H1 (cell line): ENCODE measurements at regions not wholly inside any gene's neighbourhood (a gene's known extent, or its start where the extent isn't known, plus 50 kb on each side); places are given as distances from the start of the nearest gene placed in this dataset.

Experiments used
- CTCF ChIA-PET: fragments of 300-600 bp; sonication (Branson Sonifier 250); formaldehyde crosslinking; loops from one replicate; lab custom pipeline; 2021; ENCODE audit not compliant: partially characterized antibody; lab: Charles Lee
- POLR2A ChIA-PET: fragments of 300-600 bp; sonication (Branson Sonifier 250); formaldehyde crosslinking; loops from one replicate; lab custom pipeline; 2021; ENCODE audit warnings: inconsistent platforms; ENCODE audit not compliant: partially characterized antibody; lab: Charles Lee
- DNase-seq, 2 experiments: peaks; one replicate each; pipeline versions ENCODE4 v3.0.0 to v3.0.0-alpha.2; 2010 to 2022; ENCODE audit warnings: low spot score in 2 of 2, low read depth in 1 of 2, mixed read lengths in 1 of 2
- FAIRE-seq: peaks from 2 replicates; lab custom pipeline; 2011; peaks lifted over from hg19 to GRCh38; lab: Jason Lieb, UNC
- H2AFZ ChIP-seq: 2 replicates; pipeline ENCODE4 v1.8.1; 2012; ENCODE audit warnings: low read length, inconsistent platforms
- H2AK5ac ChIP-seq: 2 replicates; pipeline ENCODE4 v1.6.1; 2013; ENCODE audit warnings: low read depth, low read length
- H2BK120ac ChIP-seq: replicated peaks from 2 replicates; pipeline ENCODE3; 2013; ENCODE audit warnings: low read depth, low read length, inconsistent platforms
- H2BK12ac ChIP-seq: 2 replicates; pipeline ENCODE4 v1.6.1; 2013; ENCODE audit warnings: low read depth, low read length
- H2BK15ac ChIP-seq: 2 replicates; pipeline ENCODE4 v1.6.1; 2013; ENCODE audit warnings: low read length
- H2BK20ac ChIP-seq: 2 replicates; pipeline ENCODE4 v1.6.1; 2013; ENCODE audit warnings: low read length
- H2BK5ac ChIP-seq: 2 replicates; pipeline ENCODE4 v1.6.1; 2013; ENCODE audit warnings: low read depth, low read length
- H3K14ac ChIP-seq: 2 replicates; pipeline ENCODE4 v1.6.1; 2013; ENCODE audit warnings: inconsistent platforms; ENCODE audit not compliant: insufficient read length
- H3K18ac ChIP-seq: 2 replicates; pipeline ENCODE4 v1.6.1; 2013; ENCODE audit warnings: low read length; ENCODE audit errors: extremely low read depth
- H3K23ac ChIP-seq: 2 replicates; pipeline ENCODE4 v1.6.1; 2013; ENCODE audit warnings: inconsistent platforms; ENCODE audit not compliant: insufficient read length
- H3K23me2 ChIP-seq: 2 replicates; pipeline ENCODE4 v1.6.1; 2013; ENCODE audit warnings: low read depth, low read length
- H3K27ac ChIP-seq: 2 replicates; pipeline ENCODE4 v1.6.1; 2011; ENCODE audit warnings: low read depth, low read length, inconsistent platforms
- H3K27me3 ChIP-seq, 4 experiments: replicated peaks in 1 of 4; 1 replicate in 1 of 4; 2 replicates in 3 of 4; pipeline versions ENCODE4 v1.6.1 to v1.8.1; 2011 to 2013; ENCODE audit warnings: low read length in 3 of 4, mild to moderate bottlenecking in 3 of 4, inconsistent platforms in 2 of 4, mixed read lengths in 2 of 4, moderate library complexity in 1 of 4; ENCODE audit not compliant: control insufficient read depth in 3 of 4, insufficient read depth in 3 of 4; ENCODE audit errors: extremely low read depth in 1 of 4
- H3K36me3 ChIP-seq, 4 experiments: 2 replicates each; pipeline versions ENCODE4 v1.6.1 to v1.8.1; 2011 to 2013; ENCODE audit warnings: mild to moderate bottlenecking in 4 of 4, low read length in 3 of 4, moderate library complexity in 2 of 4, control low read depth in 1 of 4, inconsistent platforms in 1 of 4; ENCODE audit not compliant: insufficient read depth in 4 of 4, control insufficient read depth in 2 of 4
- H3K4ac ChIP-seq: replicated peaks from 2 replicates; pipeline ENCODE3; 2013; ENCODE audit warnings: low read length, low read depth, mixed read lengths, inconsistent platforms; ENCODE audit not compliant: insufficient read length
- H3K4me1 ChIP-seq, 4 experiments: replicated peaks in 1 of 4; 1 replicate in 1 of 4; 2 replicates in 3 of 4; pipeline versions ENCODE4 v1.6.1 to v1.8.1; 2011 to 2013; ENCODE audit warnings: low read length in 3 of 4, inconsistent platforms in 2 of 4, mixed read lengths in 1 of 4; ENCODE audit not compliant: insufficient read depth in 4 of 4, control insufficient read depth in 3 of 4
- H3K4me2 ChIP-seq, 2 experiments: 2 replicates each; pipeline versions ENCODE4 v1.6.1 to v1.8.1; 2011 to 2013; ENCODE audit warnings: low read depth in 2 of 2, low read length in 2 of 2, control low read depth in 1 of 2, inconsistent platforms in 1 of 2, mild to moderate bottlenecking in 1 of 2; ENCODE audit not compliant: insufficient read depth in 1 of 2
- H3K4me3 ChIP-seq, 4 experiments: fragments of 200-600, 300-600 bp in 1 of 4; sonication (generic), shearing (Covaris generic), sonication (Bioruptor Twin) in 1 of 4; 2 replicates each; pipeline versions ENCODE4 v1.5.1 to v1.8.1; 2011 to 2016; ENCODE audit warnings: low read length in 4 of 4, low read depth in 3 of 4, control low read depth in 2 of 4, inconsistent platforms in 2 of 4, mild to moderate bottlenecking in 2 of 4, mixed read lengths in 1 of 4, moderate library complexity in 1 of 4; ENCODE audit not compliant: insufficient read depth in 2 of 4; ENCODE audit errors: extremely low read depth in 1 of 4
- H3K56ac ChIP-seq: replicated peaks from 2 replicates; pipeline ENCODE3; 2013; ENCODE audit warnings: low read depth, mild to moderate bottlenecking, mixed read lengths, low read length, inconsistent platforms; ENCODE audit not compliant: insufficient read length
- H3K79me1 ChIP-seq: 2 replicates; pipeline ENCODE4 v1.6.1; 2013; ENCODE audit warnings: low read depth, low read length, control low read depth
- H3K79me2 ChIP-seq, 2 experiments: 2 replicates each; pipeline versions ENCODE4 v1.6.1 to v1.8.1; 2012 to 2013; ENCODE audit warnings: low read length in 2 of 2, mild to moderate bottlenecking in 2 of 2, inconsistent platforms in 1 of 2; ENCODE audit not compliant: insufficient read depth in 2 of 2, control insufficient read depth in 1 of 2
- H3K9ac ChIP-seq, 4 experiments: replicated peaks in 1 of 4; 1 replicate in 1 of 4; 2 replicates in 3 of 4; pipeline versions ENCODE4 v1.6.1 to v1.8.1; 2011 to 2013; ENCODE audit warnings: low read depth in 3 of 4, low read length in 3 of 4, control low read depth in 2 of 4, mild to moderate bottlenecking in 2 of 4, moderate library complexity in 2 of 4, inconsistent platforms in 1 of 4; ENCODE audit errors: extremely low read depth in 1 of 4
- H3K9me3 ChIP-seq, 2 experiments: 2 replicates each; pipeline versions ENCODE4 v1.6.1 to v1.8.1; 2012 to 2013; ENCODE audit warnings: mild to moderate bottlenecking in 2 of 2, moderate library complexity in 2 of 2, control low read depth in 1 of 2, inconsistent platforms in 1 of 2, low read depth in 1 of 2, low read length in 1 of 2, mixed read lengths in 1 of 2; ENCODE audit not compliant: insufficient read depth in 2 of 2
- H4K20me1 ChIP-seq, 2 experiments: replicated peaks in 1 of 2; 2 replicates each; pipeline versions ENCODE3 to v1.8.1; 2011 to 2013; ENCODE audit warnings: inconsistent platforms in 2 of 2, low read length in 2 of 2, mild to moderate bottlenecking in 1 of 2; ENCODE audit not compliant: insufficient read depth in 2 of 2, control insufficient read depth in 1 of 2
- H4K5ac ChIP-seq: 2 replicates; pipeline ENCODE4 v1.6.1; 2013; ENCODE audit warnings: low read length, low read depth, mixed read lengths, inconsistent platforms; ENCODE audit not compliant: insufficient read length
- H4K8ac ChIP-seq: 2 replicates; pipeline ENCODE4 v1.8.0; 2013; ENCODE audit warnings: mild to moderate bottlenecking, moderate library complexity, low read length, inconsistent platforms; ENCODE audit not compliant: insufficient read depth; ENCODE audit errors: extremely low read depth
- H4K91ac ChIP-seq: replicated peaks from 2 replicates; pipeline ENCODE3; 2013; ENCODE audit warnings: low read length, mixed read lengths, inconsistent platforms; ENCODE audit not compliant: insufficient read length
- ATF2 ChIP-seq: IDR thresholded peaks from 2 replicates; pipeline ENCODE4 v1.6.1; 2012; ENCODE audit warnings: low read length, inconsistent platforms
- ATF3 ChIP-seq: IDR thresholded peaks from 2 replicates; pipeline ENCODE4 v1.6.1; 2011; ENCODE audit warnings: low read depth, mild to moderate bottlenecking, low read length; ENCODE audit not compliant: insufficient read depth
- BACH1 ChIP-seq: IDR thresholded peaks from 2 replicates; pipeline ENCODE4 v1.6.1; 2012; ENCODE audit warnings: low read length, improper control_type of control experiment
- CEBPB ChIP-seq: IDR thresholded peaks from 2 replicates; pipeline ENCODE4 v1.6.1; 2012; ENCODE audit warnings: low read depth, low read length
- JUN ChIP-seq: IDR thresholded peaks from 2 replicates; pipeline ENCODE4 v1.6.1; 2011; ENCODE audit warnings: low read depth, mild to moderate bottlenecking, improper control_type of control experiment, low read length
- MAX ChIP-seq: IDR thresholded peaks from 2 replicates; pipeline ENCODE4 v1.6.1; 2012; ENCODE audit warnings: inconsistent platforms
- SIN3A ChIP-seq, 2 experiments: IDR thresholded peaks in 1 of 2; conservative IDR thresholded peaks in 1 of 2; 2 replicates each; pipeline ENCODE4 v1.6.1; 2011 to 2012; ENCODE audit warnings: low read length in 2 of 2, improper control_type of control experiment in 1 of 2, low read depth in 1 of 2, mild to moderate bottlenecking in 1 of 2
- SIRT6 ChIP-seq: IDR thresholded peaks from one replicate; pipeline ENCODE4 v1.7.1; 2012; ENCODE audit warnings: low read length, inconsistent platforms
- SIX5 ChIP-seq: IDR thresholded peaks from 2 replicates; pipeline ENCODE4 v1.6.1; 2011; ENCODE audit warnings: mild to moderate bottlenecking, low read depth, low read length
- SP2 ChIP-seq: IDR thresholded peaks from 2 replicates; pipeline ENCODE4 v1.6.1; 2012; ENCODE audit warnings: mild to moderate bottlenecking, low read length, inconsistent platforms
- TAF1 ChIP-seq: IDR thresholded peaks from 2 replicates; pipeline ENCODE4 v1.6.1; 2011; ENCODE audit warnings: mild to moderate bottlenecking, low read depth, low read length
- YY1 ChIP-seq: IDR thresholded peaks from 2 replicates; pipeline ENCODE4 v1.6.1; 2011; ENCODE audit warnings: low read depth, mild to moderate bottlenecking, low read length
- ZNF274 ChIP-seq: IDR thresholded peaks from 2 replicates; pipeline ENCODE4 v1.7.0; 2012; ENCODE audit warnings: low read length, borderline replicate concordance; ENCODE audit errors: extremely low read depth
- WGBS, 2 experiments: shearing (Covaris generic) in 1 of 2; methylation state at CpG; one replicate each; pipeline versions ENCODE4 v1.1.6 to v1.1.7; 2013 to 2015; ENCODE audit warnings: low lambda C conversion rate in 2 of 2, mixed read lengths in 2 of 2, inconsistent platforms in 1 of 2, low coverage in 1 of 2, missing lambda C conversion rate in 1 of 2; ENCODE audit not compliant: insufficient replicate concordance in 2 of 2, insufficient coverage in 1 of 2, insufficient read length in 1 of 2; ENCODE audit errors: extremely low coverage in 1 of 2, missing lambda C conversion rate in 1 of 2; 5-methylcytosine and 5-hydroxymethylcytosine counted together

GRCh38 chr12:94510128-94510527, 50.5 kb upstream of the CEP83 start:
- Histone ChIP-seq H3K79me1 (no peaks in the 10 kb centered on the region), H3K4me2 (no peak overlapping the region), H4K8ac (no peak overlapping the region), H4K5ac (no peak overlapping the region), H3K79me2 (no peaks in the 10 kb centered on the region), H2AK5ac (no peak overlapping the region), H2BK5ac (no peak overlapping the region), H3K18ac (no peak overlapping the region), H3K9me3 (no peaks in the 10 kb centered on the region), H4K91ac (no peak overlapping the region), H3K23ac (no peak overlapping the region), H3K14ac (no peak overlapping the region), H3K4ac (no peak overlapping the region), H3K4me3 (no peak overlapping the region), H2BK20ac (no peak overlapping the region), H3K36me3 (no peaks in the 10 kb centered on the region), H3K27me3 (no peaks in the 10 kb centered on the region), H3K9ac (no peak overlapping the region), H3K23me2 (no peaks in the 10 kb centered on the region), H2BK12ac (no peak overlapping the region), H2BK120ac (no peak overlapping the region), H2AFZ (no peak overlapping the region), H4K20me1 (no peaks in the 10 kb centered on the region), H2BK15ac (no peak overlapping the region), H3K27ac (no peak overlapping the region), H3K4me1 (peaks cover 0 to 3% (median 0%) of the 10 kb centered on the region in 4 experiments; a peak in 1 of 7 replicates), H3K56ac (no peak overlapping the region)
- WGBS, 2 experiments = 94% methylated on average over 6 of the region's 6 CpGs; no CpG with 5 or more reads in 1 of the 2 experiments
- POLR2A ChIA-PET = no interaction called here
- FAIRE-seq = no peak
- CTCF ChIA-PET = interaction anchor here (0.6 to 0.7 kb wide), 2 partner anchors 365 to 390 kb away, joined by 3 read pairs; no protein-coding TSS in a partner anchor
- DNase-seq = no peak
- TF ChIP-seq SP2 (no peak), SIX5 (no peak), CEBPB (no peak), BACH1 (no peak), MAX (no peak), ATF2 (no peak), ZNF274 (no peak), JUN (no peak), ATF3 (no peak), TAF1 (no peak), YY1 (no peak), SIN3A (conservative IDR thresholded peaks at IDR 0.05 in 1 of 2, IDR thresholded peaks at IDR 0.05 in 1 of 2; ENCODE audit: low read depth in 1 of 2, low read length in 2 of 2) (no peak), SIRT6 (no peak)
